ENCODE measurements at regions not wholly inside any gene's neighbourhood (a gene's known extent, or its start where the extent isn't known, plus 50 kb on each side); places are given as distances from the start of the nearest gene placed in this dataset.

DNA sequence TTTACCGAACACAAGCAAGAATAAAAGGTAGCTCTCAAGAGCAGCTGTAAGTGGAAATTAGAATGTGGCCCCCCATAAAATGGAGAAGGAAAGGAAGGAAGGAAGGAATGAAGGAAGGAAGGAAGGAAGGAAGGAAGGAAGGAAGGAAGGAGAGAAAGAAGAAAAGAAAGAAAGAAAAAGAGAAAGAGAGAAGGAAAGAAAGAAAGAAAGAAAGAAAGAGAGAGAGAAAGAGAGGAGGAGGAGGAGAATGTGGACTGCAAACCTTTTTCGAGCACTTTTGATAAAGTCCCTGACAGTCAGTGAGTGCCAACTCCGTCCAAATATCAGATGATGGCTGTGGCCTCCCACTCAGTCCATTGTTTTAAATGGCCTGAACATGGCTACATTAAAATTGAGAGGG lies 53.8 kb upstream of the SNX2 start:
- H3K27me3 ChIP-seq (ENCODE audit: control insufficient read depth, insufficient read depth, low read length) = peaks cover 3% of the 10 kb centered on the region
- no peaks in the 10 kb centered on the region for H3K36me3 ChIP-seq (ENCODE audit: control insufficient read depth, insufficient read depth, low read length)
- no peak for DNase-seq
- no peaks in the 10 kb centered on the region for H3K4me1 ChIP-seq (ENCODE audit: control insufficient read depth, insufficient read depth, low read length, poor library complexity, severe bottlenecking)
- H3K4me3 ChIP-seq (ENCODE audit: low read depth, low read length) = no peak overlapping the region
- peaks cover 0 to 4% (median 0%) of the 10 kb centered on the region in 7 donors for H3K9me3 Mint-ChIP-seq
- no peaks in the 10 kb centered on the region for H3K4me1 Mint-ChIP-seq
- no peak overlapping the region for H3K27ac Mint-ChIP-seq
- no peak overlapping the region for H3K4me3 Mint-ChIP-seq
- no peaks in the 10 kb centered on the region for H3K9me3 ChIP-seq (ENCODE audit: control insufficient read depth in 2 of 2, low read length in 2 of 2)
- no peak for ATAC-seq (ENCODE audit: low read depth in 2 of 2)
- H3K36me3 Mint-ChIP-seq = no peaks in the 10 kb centered on the region
- peaks cover 26% of the 10 kb centered on the region for H3K27me3 Mint-ChIP-seq
- H3K27ac ChIP-seq (ENCODE audit: insufficient read depth, low read length, poor library complexity, severe bottlenecking) = no peak overlapping the region

DNA sequence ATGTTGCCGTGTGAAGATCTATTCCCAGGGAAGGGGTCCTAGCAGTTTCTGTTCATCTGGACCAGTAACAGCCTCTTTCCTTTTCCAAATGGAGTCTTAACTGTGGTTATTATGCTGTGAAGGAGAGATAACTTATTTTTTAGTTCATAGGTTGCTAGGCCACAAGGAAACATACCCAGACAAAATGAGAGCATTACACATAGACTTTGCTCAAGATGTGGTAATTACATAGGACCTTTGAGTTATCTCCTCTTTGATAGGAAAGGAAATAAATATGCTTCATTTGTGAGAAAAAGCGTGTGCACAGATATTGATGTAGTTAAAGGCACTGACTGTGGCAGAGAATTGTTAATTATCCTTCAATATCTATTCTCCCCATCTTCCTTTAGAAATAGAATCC lies 52.5 kb upstream of the SNX2 start:
- Histone ChIP-seq H3K4me3 (ENCODE audit: low read depth, low read length) (no peak overlapping the region), H3K27me3 (ENCODE audit: control insufficient read depth, insufficient read depth, low read length) (peaks cover 3% of the 10 kb centered on the region), H3K9me3 (ENCODE audit: control insufficient read depth in 2 of 2, low read length in 2 of 2) (no peaks in the 10 kb centered on the region), H3K27ac (ENCODE audit: insufficient read depth, low read length, poor library complexity, severe bottlenecking) (no peak overlapping the region), H3K4me1 (ENCODE audit: control insufficient read depth, insufficient read depth, low read length, poor library complexity, severe bottlenecking) (no peaks in the 10 kb centered on the region), H3K36me3 (ENCODE audit: control insufficient read depth, insufficient read depth, low read length) (no peaks in the 10 kb centered on the region)
- no peaks in the 10 kb centered on the region for H3K36me3 Mint-ChIP-seq
- peaks cover 0 to 4% (median 0%) of the 10 kb centered on the region in 7 donors for H3K9me3 Mint-ChIP-seq
- peaks cover 20% of the 10 kb centered on the region for H3K27me3 Mint-ChIP-seq
- DNase-seq = no peak
- H3K27ac Mint-ChIP-seq = no peak overlapping the region
- H3K4me3 Mint-ChIP-seq = no peak overlapping the region
- H3K4me1 Mint-ChIP-seq = no peaks in the 10 kb centered on the region
- no peak for ATAC-seq (ENCODE audit: low read depth in 2 of 2)

DNA sequence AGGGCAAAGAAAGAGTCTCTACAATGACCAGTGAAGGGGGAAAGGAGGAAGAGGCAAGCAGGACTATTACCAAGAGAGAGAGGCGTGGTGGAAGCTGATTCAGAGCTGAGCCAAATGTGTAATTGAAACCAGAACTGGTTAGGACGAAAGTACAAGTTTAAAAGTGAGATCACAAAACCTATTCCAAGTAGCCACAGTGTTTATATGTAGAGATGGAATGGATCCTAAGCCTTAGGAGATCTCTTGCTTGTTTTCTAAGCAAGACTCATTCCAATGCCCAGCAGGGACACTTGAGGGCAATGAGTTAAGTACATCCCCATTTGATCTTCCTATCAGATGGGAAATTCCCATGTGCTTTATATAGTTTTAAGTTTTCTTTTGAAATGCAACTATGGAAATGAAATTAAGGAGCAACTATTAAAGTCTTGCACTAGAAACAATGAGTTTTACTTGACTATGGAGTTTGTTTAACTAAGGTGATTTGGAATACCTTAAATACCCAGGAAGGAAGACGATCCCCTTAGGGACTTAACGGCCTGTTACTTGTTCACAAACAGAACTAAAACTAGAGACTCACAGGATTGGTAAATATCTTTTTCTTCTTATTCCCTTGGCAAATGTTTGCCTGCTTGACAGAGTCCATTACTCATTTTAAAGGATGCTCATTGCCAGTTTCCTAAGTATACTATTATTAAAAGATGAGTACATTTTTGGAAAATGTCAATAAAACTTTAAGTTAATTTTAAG lies 51.1 kb upstream of the SNX2 start:
- H3K27me3 Mint-ChIP-seq = peaks cover 24% of the 10 kb centered on the region
- H3K27ac ChIP-seq (ENCODE audit: insufficient read depth, low read length, poor library complexity, severe bottlenecking) = no peak overlapping the region
- H3K4me3 ChIP-seq (ENCODE audit: low read depth, low read length) = no peak overlapping the region
- H3K4me1 ChIP-seq (ENCODE audit: control insufficient read depth, insufficient read depth, low read length, poor library complexity, severe bottlenecking) = no peaks in the 10 kb centered on the region
- H3K4me3 Mint-ChIP-seq = no peak overlapping the region
- H3K9me3 ChIP-seq (ENCODE audit: control insufficient read depth in 2 of 2, low read length in 2 of 2) = no peaks in the 10 kb centered on the region
- no peak overlapping the region for H3K27ac Mint-ChIP-seq
- peaks cover 6% of the 10 kb centered on the region for H3K27me3 ChIP-seq (ENCODE audit: control insufficient read depth, insufficient read depth, low read length)
- H3K36me3 ChIP-seq (ENCODE audit: control insufficient read depth, insufficient read depth, low read length) = no peaks in the 10 kb centered on the region
- H3K36me3 Mint-ChIP-seq = no peaks in the 10 kb centered on the region
- no peaks in the 10 kb centered on the region for H3K4me1 Mint-ChIP-seq
- ATAC-seq (ENCODE audit: low read depth in 2 of 2) (no peak), DNase-seq (no peak)
- peaks cover 0 to 4% (median 0%) of the 10 kb centered on the region in 7 donors for H3K9me3 Mint-ChIP-seq

Measured in CD4-positive, CD25-positive, alpha-beta regulatory T cell (primary cell).